Stimulated activated CD4-positive, alpha-beta T cell treated with anti-CD3 and anti-CD28 coated beads, Interleukin-15, amount 100 ng/mL, for 48 hours (primary cell): ENCODE measurements at regions not wholly inside any gene's neighbourhood (a gene's known extent, or its start where the extent isn't known, plus 50 kb on each side); places are given as distances from the start of the nearest gene placed in this dataset.
"Not testable (repeated sequence)": the region's sequence is repeated elsewhere in the genome, so short reads cannot be mapped to it uniquely, and the experiment has no call there.

ENCODE experiments used
- DNase-seq, 2 donors: peaks; one replicate each; pipeline ENCODE4 v3.0.0-alpha.2; 2020; ENCODE audit warnings: low read depth in 2 of 2

DNA sequence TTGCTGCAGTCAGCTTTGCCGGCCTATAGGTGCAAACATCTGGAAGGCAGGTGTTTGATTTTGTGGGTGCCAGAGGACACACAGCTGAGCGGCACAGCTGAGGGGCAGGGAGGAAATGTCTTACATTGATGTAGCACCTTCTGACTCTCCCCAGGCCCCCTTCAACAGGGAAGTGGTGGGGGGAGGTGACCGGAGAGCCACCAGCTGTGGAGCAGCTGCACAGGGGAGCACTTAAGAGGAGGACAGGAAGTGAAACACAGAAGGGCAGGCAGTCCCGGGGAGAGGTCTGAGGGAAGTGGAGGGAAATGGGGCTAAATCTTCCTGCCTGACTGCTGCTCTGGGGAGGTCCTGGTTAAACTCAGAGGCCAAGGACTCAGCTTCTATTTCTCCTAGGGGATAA lies 409.1 kb downstream of the TNS1 start:
- DNase-seq, result no peak

DNA sequence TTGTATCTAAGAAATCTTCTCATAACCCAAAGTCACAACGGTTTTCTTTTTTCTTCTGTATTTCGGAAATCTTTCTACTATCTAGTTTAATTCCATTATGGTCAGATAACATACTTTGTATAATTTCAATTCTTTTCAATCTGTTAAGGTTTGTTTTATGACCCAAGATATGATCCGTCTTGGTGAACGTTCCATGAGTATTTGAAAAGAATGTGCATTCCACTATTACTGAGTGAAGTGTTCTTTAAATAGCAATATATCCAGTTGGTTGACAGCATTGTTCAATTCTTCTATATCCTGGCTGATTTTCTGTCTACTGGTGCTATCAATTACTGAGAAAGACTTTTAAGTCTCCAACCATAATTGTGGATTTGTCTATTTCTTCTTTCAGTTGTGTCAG lies 414.5 kb downstream of the TNS1 start:
- DNase-seq, result no peak

DNA sequence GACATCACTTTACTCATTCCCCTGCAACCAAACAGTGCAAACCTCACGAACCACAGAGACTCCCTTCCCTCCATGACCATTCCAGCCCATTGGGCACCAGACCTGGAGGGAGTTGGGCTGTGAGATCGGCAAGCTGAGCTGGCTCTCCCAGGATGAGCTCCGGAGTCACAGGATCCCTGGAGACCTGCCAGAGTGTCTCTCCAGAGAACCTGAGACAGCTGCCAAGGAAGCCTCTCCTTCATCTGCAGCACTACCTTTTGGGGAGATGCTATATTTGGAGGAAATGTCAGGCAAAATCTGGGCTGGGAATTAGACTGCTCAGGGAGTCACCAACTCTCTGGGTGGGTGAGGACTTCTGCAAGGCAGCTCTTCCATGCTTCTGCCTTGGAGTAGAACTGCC lies 417.4 kb downstream of the TNS1 start:
- no peak for DNase-seq

DNA sequence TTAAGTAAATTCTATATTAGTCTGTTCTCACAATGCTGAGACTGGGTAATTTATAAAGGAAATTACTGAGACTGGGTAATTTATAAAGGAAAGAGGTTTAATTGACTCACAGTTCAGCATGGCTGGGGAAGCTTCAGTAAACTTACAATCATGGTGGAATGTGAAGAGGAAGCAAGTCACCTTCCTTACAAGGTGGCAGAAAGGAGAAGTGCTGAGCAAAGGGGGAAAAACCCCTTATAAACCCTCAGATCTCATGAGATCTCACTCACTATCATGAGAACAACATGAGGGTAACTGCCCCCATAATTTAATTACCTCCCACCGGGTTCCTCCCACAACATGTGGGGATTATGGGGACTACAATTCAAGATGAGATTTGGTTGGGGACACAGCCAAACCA lies 422.4 kb downstream of the TNS1 start:
- DNase-seq, result not testable (repeated sequence)

DNA sequence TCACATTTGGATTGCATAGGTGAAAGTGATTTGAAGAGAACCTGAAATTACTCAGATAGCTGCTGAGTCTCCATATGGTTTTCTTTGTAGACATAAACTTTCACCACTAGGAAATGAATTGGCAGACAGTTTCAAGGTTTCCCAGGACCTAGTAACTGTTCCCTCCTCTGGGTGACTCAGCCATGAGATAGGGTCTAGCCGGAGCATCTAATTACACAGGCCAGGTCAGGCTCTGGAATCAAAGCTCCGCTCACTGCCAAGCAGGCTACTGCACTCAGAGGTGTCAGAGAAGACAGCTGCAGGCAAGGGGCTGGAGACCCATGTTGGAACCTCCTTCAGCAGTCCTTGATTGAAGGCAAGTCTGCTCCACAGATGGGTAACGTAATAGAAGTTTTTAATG lies 429.2 kb downstream of the TNS1 start:
- DNase-seq, result no peak

DNA sequence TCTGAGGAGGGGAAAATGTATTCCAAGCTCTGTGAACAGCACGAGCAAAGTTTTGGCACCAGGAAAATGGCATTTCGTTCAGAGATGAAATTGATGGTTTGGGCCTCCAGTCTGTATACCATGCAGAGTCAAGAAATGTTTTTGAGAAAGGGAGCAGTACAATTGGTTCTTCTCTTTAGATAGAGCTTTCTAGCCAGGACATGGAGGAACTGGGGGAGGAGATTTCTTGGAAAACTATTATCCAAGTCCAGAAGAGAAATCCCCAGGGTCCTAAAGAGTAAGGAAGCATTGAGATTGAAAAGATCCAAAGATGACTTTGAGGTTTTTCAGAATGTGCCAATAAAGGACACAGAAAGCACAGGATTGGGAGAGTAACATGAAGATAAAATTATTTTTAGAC lies 432.4 kb downstream of the TNS1 start:
- no peak for DNase-seq

DNA sequence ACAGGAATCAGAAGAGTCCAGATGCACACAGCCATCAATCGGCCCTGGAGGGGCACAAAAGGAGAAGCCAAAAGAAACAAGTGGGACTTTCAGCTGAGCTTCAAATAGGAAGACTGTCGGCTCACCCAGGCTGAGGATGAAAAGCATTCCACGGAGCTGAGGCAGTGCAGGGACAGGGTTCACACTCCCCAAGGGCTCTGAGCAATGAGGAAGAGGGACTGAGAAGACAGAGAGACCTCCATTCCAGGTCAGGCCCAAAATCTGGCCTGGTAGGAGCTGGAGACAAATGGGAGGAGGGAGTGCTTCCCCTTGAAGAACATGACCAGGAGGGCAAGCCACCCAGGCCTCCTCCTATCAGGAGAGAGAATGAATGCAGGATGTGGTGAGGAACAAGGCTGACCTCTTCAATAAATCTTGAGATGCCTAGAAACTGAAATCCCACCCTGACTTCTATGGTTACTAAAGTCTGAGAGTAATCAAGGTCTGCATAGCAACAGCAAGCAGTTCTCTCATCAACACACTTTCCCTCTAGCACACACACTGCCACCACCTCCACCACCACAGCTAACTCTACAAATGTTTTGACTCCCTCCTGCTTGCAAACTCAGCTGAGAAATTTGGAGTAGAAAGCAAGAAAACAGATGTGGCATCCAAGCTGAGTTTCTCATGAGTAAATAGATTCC lies 434.4 kb downstream of the TNS1 start:
- DNase-seq, result no peak

DNA sequence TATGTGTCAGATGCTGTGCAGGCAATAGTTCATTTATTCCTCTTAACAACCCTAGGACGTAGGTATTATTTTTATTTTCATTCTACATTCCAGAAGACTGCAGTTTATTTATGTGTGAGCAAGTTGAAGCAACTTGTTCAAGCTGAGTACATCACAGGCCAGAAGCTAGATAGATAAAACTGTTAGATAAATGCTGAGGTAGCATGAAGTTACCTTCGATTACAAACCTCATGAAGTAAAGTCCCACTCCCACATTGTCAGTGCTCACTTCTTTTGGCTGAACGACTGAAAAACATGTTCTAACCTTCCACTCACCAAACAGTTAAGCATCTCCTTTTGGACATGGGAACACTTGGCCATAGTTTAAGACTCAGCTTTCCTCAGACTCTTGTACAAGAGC lies 439.2 kb downstream of the TNS1 start:
- DNase-seq, result no peak

DNA sequence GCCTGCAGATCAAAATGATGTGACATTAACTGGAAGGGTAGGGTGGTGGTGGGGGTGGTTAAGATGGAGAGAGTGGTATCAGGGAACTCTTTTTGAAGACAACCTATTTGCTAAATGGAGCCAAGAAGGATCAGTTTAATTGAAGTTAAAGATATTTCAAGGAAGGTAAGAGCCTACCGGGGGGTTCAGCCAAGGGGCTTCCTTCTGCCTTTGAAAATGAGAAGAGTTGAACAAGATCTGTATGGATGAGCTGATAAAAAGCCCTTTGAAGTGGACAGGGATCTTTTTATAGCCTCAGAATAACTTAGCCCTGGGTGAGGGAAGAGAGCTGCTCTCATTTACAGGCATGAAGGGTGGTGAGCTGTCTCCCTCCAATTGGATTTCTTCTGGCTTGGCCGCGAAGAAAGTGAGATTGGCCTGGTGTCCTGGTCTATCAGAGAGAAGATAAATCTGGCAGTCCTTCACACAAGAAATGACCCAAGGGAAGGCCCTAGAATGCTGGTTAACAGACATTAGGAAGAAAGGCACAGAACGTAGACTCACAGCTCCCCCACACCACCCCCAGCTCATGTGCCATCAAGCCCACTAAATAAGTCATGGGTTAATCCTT lies 439.8 kb downstream of the TNS1 start:
- DNase-seq, result no peak

DNA sequence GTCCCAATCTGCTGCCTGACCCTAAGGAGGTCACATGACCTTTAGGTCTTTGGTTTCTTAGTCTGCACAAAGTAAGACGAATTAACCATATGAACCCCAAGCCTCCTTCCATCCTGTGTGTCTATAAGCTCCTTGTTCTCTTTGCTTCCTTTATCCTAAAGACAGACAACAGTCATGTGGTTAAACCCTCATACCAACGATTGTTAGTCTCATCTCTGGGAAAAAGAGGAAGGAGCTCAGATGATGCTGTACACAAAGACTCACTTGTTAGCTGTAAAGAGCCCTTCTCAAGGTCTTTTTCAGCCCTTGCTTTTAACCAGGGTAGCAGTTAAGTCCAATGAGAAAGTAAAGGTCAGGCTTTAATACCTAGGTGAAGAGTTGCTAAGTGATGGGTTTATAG lies 443.7 kb downstream of the TNS1 start:
- DNase-seq, result no peak

DNA sequence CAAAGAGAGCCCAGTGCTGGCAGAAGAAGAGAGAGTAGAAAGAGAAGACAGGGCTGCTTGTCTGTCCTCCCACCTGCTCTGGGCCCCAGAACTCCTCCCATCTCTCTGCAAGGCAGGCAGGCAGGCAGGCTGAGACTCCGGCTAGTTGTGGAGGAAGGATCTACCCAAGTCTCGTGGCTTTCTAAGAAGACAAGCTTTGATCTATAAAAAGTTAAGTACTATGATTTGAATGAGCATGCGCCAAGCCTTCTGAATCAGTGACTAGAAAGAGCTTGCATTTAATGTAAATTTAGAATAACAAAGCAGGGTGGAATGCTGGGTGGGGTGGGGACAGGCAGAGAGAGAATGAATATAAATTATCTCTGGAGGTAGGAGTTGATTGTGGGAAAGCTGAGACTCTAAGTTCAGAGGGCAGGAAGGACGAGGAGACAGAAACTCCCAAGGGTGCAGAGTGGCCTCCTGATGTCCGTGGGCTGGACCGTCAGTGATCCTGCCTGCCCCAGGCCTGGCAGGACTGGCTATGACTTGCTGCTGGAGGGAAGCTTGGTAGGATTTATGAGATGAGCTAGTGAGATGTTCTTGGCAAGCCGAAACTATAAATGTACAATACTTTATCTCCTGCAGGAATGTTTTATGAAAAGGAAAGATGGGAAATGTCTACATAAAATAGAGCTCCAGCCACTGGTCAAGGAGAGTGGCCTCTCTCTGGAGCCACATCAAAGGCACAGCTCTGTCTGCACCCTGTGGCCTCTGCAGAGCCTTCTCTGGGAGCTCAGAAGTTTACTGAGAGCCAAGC lies 447.5 kb downstream of the TNS1 start:
- no peak for DNase-seq

DNA sequence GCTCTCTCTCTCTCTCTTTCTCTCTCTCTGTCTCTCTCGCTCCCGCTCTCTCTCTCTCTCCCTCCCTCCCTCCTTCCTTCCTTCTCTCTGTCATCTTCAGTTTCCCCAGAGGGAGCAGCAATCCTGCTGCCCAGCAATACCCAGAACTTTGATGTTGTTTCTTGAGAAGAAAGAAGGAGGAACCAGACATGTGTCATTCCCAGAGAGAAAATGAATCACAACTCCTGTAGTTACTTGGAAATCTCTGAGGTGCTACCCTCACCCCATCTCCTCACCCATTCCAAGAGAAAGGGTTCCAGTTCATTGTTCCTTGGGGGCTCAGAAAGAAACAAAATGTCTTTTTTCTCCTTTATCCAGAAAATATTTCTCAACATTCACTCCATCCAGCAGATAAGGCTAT lies 449.1 kb downstream of the TNS1 start:
- no peak for DNase-seq

DNA sequence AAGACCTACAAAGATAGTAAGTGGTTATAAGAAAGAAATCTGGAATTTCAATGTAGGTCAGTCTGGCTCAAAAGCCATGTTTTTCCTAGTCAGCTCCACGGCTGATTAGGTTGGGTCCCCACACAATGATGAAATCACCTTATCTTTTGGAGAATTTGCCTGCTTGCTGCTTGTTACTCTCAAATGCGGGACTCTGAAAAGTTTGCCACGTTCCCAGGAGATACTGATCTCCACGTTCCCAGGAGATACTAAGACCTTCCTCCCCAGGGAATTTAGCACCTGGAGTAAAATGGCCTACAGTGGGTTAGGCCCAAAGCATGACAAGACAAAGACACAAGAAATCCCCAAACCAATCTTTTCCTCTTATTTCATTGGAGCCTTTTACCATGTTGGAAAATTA lies 449.6 kb downstream of the TNS1 start:
- DNase-seq, result no peak

DNA sequence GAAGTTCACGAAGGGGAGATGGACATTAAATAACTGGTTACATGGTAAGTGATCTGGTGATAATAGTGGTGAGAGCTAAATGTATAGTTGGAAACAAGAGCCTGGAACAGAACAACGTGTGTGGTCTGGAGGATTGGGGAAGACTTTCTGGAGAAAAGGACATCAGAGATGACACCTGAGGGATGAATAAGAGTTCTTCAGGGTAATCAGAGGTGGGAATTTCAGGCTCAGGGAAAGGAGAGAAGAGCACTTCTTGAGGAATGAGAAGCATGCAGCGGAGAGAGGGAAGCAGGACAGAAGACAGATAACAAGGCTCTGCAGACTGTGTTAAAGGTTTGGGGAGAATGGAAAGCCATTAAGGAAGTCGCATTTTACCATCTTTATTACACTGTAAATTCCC lies 450.7 kb downstream of the TNS1 start:
- no peak for DNase-seq

DNA sequence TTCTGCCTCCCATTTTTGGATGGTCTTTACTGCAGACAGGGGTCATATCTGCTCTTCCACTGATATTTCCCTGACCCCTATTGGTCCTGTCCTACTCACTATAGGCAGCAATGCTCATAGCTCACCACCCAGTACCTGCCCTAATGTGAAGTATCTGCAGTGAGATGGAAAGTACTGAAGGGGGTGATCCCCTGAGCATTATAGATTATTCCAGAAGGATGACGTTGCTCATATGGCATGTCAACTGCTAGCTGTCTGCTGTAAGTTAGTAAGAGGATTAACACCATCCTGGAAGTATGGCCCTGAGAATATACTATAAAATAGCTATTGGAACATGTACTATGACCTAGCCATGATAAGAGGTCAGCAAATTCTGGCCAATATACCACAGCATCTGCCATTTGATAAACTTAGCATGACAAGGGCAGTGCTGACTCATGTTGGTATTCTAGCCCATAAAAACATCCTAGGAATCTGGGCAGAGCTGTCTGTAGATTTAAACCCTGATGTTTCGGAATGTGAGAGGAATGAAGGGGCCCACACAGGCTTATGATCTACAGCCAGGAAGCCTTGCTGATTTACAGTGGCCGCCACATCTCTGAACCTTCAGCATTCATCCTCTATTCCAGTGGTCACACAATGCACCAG lies 451.4 kb downstream of the TNS1 start:
- no peak for DNase-seq

DNA sequence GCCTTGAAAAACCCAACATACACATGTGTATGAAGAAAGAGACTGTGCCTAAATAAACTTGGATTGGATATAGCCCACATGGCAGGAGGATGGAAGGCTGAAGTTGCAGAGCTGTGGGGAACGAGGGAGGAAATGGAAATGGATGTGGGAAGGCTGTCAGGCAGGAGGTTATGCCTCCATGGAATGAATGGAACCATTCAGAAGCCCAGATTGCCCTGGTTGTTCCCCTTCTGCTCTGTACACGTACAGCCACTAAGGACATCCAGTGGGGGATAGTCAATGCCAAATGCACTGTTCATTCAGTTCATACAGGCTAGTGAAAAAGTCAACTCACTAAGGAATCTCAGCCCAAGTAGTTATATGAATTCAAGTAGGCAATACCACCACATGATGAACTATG lies 463.7 kb downstream of the TNS1 start:
- no peak for DNase-seq

DNA sequence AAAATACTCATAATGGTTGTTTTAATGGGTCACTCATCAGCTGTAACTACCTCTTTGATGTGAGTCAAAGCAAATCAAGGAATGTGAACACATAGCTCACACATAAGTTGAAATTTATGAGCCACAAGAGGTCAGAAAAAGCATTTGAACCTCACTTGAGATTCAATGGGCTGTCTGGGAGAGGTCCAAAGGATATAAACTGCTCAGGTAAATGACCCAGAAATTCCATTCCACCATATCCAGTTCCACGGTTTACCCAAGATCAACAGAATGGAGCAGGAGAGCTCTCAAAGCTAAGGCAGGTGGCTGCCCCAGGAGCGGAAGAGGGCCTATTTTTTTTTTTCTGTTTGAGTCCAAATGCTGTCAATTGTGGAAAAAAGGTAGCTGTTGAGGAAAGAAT lies 464.1 kb downstream of the TNS1 start:
- DNase-seq, result no peak

DNA sequence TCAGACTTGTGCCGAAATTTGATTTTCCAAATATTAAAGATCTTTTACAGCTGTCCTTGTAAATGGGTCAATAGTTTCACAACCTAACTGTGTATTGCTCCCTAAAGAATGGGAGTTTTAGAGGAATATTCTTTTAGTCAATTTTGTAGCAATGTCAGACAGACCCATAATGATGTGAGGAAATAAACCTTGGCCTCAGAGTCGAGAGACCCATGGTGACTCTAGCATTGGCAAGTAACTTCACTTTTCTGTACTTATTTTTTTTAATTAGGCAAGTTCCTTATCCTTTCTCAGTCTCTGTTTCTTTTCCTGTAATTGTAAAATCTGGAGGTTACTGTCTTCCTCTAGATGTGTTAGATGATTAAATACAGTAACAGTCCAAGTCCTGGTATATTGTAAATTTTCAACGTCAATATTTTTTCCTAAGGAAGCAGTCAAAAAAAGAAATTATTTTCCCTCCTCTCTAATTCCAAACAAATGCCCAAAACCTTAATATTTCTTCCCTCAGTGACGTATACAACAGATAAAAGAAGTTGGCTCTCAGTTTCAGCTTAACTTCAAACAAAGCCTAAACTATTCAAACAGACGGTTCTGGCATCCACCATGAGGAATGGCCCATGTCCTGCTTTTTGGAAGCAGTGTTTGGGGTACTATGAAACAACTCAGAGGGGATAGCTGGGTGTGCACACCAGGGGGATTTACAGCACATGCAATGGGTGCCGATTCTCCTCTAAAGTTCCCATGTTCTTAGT lies 466.7 kb downstream of the TNS1 start:
- DNase-seq, result no peak

DNA sequence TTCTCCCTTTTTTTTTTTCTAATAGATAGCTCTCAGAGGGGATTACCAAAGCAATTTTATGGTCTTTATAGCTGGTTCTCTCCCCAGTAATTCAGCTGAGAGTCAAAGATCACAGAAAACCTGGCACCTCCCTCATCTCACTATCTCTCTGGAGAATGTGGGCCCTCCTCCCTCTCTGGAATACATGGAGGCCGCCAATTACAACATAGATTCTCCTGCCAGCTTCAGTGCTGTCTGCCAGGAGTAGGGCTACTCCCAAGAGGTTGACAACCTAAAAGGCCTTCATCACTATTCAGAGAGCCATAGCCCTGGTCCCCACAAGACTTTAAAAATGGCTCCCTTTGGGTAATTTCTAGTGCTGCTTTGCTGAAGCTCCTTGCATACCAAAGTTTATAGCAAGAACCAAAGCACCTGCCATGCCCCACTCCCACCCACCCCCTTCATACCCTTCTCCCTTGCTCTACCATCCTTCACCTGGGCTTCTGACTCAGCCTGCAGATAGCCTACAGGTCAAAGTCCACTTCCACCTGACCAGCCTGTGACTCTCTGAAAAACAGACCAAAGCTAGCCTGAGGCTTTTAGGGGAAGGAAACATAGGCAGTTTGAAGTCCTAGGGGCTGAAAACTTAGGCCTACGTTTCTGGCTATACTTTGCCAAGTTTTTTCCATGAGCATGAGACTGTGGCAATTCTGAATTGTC lies 472.3 kb downstream of the TNS1 start:
- DNase-seq, result no peak

DNA sequence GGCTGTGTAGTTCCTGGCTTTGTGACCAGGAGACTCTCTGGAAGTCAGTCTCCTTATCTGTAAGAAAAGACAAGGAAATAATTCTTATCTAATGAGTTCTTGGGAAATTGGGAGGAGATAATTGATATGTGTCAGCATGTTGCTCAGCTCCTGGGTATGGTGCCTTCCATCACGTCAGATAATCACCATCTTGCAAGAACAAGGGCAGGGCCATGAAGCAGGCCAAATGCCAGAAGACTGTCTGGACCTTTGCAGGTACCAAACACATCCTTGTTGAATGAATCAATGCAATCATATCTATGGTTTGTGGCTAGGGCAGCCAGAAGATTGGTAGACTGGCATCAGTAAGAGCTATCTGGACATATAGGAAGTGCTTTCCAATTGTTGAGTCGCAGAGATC lies 473.5 kb downstream of the TNS1 start:
- DNase-seq, result no peak

DNA sequence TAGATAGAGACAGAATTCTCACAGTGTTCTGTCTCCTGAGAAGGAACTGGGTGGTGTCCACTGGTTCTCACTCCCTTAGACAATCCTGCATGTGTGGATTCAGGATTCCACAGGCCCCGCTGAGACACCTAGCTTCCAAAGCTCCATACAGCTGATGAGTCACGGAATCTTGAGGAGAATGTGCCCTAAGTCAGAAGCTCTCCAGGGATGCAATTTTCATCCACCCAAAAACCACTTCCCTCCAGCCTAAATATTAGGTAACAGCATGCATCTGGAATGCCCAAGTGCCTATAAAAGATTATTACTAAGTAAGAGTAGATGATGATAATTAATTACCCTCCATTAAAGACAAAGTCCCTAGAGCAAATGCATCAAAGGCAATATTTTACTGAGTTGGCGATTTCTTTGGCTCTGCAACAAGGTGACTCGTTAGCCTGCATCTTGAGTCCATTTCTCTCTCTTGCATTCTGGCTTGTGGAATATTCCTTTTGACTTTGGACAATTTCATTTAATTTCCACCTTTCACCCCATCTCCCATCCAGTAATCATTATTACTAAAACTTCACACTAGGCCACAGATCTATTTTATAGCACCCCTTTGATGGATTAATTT lies 475.1 kb downstream of the TNS1 start:
- no peak for DNase-seq
